ENCODE measurements at regions not wholly inside any gene's neighbourhood (a gene's known extent, or its start where the extent isn't known, plus 50 kb on each side); places are given as distances from the start of the nearest gene placed in this dataset.

DNA sequence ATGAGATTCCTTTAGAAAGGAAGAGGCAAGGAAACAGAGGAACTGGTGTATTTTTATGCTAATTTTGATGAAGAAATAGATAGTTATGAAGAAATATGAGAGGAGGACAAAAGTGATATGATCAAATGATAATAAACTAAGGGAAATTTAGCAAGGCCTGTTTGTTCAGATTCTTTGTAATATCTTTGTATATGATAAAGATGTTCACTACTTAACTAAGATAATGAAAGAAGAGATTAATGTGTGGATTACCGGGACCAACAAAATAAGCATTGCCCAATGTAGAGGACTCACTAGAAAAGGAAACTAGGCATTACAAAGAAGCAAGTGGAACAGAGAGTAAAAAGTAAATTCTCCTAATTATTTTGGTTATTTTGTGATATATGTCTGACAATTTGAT lies 99.0 kb upstream of the FIGN start:
- no peak overlapping the region for H3K27ac ChIP-seq
- intact Hi-C loops (cut with DNase I) = no loop called here
- no peak overlapping the region for H3K4me3 ChIP-seq
- WGBS, 3 donors = 85 to 92% (median 89%) methylated on average over 1 of the region's 1 CpG
- H3K4me1 ChIP-seq (ENCODE audit: insufficient read depth) = no peaks in the 10 kb centered on the region
- H3K9me3 ChIP-seq = no peaks in the 10 kb centered on the region
- no peaks in the 10 kb centered on the region for H3K27me3 ChIP-seq
- H3K36me3 ChIP-seq = no peaks in the 10 kb centered on the region
- DNase-seq = no peak
- TF ChIP-seq EP300 (IDR thresholded peaks at IDR 0.05) (no peak), CTCF (IDR thresholded peaks at IDR 0.05) (no peak), POLR2A (IDR thresholded peaks at IDR 0.05) (no peak)

- Histone ChIP-seq H3K4me3 (no peak overlapping the region), H3K27ac (no peak overlapping the region), H3K9me3 (no peaks in the 10 kb centered on the region), H3K4me1 (ENCODE audit: insufficient read depth) (no peaks in the 10 kb centered on the region), H3K27me3 (no peaks in the 10 kb centered on the region), H3K36me3 (no peaks in the 10 kb centered on the region)
- DNase-seq = no peak
- TF ChIP-seq POLR2A (IDR thresholded peaks at IDR 0.05) (no peak), CTCF (IDR thresholded peaks at IDR 0.05) (no peak), EP300 (IDR thresholded peaks at IDR 0.05) (no peak)
- intact Hi-C loops (cut with DNase I) = no loop called here
These were observed 98.4 kb upstream of the FIGN start for GRCh38 chr2:163834221-163834620.

DNA sequence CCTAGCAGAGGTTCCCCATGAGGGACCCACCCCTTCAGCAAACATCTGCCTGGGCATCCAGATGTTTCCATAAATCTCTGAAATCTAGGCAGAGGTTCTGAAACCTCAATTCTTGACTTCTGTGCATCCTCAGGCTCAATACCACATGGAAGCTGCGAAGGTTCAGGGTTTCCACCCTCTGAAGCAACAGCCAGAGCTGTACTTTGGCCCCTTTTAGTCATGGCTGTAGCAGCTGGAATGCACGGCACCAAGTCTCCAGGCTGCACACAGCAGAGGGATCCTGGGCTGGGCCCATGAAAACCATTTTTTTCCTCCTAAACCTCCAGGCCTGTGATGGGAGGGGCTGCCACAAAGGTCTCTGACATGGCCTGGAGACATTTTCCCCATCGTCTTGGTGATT lies 93.0 kb upstream of the FIGN start:
- Histone ChIP-seq H3K4me1 (ENCODE audit: insufficient read depth) (no peaks in the 10 kb centered on the region), H3K36me3 (no peaks in the 10 kb centered on the region), H3K9me3 (no peaks in the 10 kb centered on the region), H3K27ac (no peak overlapping the region), H3K27me3 (no peaks in the 10 kb centered on the region), H3K4me3 (no peak overlapping the region)
- TF ChIP-seq POLR2A (IDR thresholded peaks at IDR 0.05) = no peak
- TF ChIP-seq CTCF (IDR thresholded peaks at IDR 0.05) = no peak
- no peak for TF ChIP-seq EP300 (IDR thresholded peaks at IDR 0.05)
- WGBS, 3 donors = 78 to 88% (median 84%) methylated on average over 3 of the region's 3 CpGs
- no peak for DNase-seq
- intact Hi-C loops (cut with DNase I) = no loop called here

GRCh38 chr2:163822033-163822432 lies 86.2 kb upstream of the FIGN start:
- no peak for DNase-seq
- TF ChIP-seq CTCF (IDR thresholded peaks at IDR 0.05) = no peak
- no peak for TF ChIP-seq EP300 (IDR thresholded peaks at IDR 0.05)
- TF ChIP-seq POLR2A (IDR thresholded peaks at IDR 0.05) = no peak
- intact Hi-C loops (cut with DNase I) = no loop called here

More at GRCh38 chr2:163822033-163822432, 86.2 kb upstream of the FIGN start:
- Histone ChIP-seq H3K4me3 (no peak overlapping the region), H3K27me3 (no peaks in the 10 kb centered on the region), H3K36me3 (no peaks in the 10 kb centered on the region), H3K27ac (no peak overlapping the region), H3K9me3 (no peaks in the 10 kb centered on the region), H3K4me1 (ENCODE audit: insufficient read depth) (no peaks in the 10 kb centered on the region)
